ENCODE measurements at regions not wholly inside any gene's neighbourhood (a gene's known extent, or its start where the extent isn't known, plus 50 kb on each side); places are given as distances from the start of the nearest gene placed in this dataset.
"Not testable (repeated sequence)": the region's sequence is repeated elsewhere in the genome, so short reads cannot be mapped to it uniquely, and the experiment has no call there.

DNA sequence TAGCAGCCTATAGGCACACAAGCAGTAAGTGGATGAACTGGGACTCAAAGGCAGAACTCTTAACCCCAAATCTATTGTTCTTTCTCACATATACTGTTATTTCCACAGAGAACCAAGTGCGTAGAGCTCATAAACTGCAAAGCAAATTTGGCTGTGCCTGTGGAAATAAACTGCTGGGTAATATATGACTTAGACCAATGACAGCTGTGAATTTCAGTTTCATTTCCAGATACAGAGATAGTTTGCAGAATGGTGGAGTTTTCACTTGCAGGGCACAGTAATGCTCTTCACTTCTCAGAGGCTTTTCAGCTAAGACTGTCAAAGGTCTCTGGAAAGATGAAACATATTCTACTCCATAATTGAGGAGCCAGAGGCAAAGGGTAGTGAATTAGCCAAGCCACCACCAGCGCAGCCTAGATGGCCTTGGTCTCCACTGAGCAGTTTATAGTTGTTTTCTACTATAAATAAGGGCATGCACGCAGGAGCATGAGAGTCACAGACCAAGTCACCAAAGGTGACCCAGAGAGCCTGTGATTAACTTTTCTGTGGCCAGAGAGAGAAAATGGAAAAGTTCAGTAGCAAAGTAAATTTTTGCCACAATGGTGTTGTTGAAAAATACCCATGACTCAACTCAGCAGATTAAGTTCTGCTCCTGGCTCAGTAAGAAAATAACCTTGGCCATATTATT is 180.7 kb upstream of the GRM7 start:
- H3K27me3 Mint-ChIP-seq = no peaks in the 10 kb centered on the region
- H3K4me3 Mint-ChIP-seq = no peak overlapping the region
- DNase-seq (no peak), ATAC-seq (replicated peaks) (no peak)
- no peak overlapping the region for H3K27ac Mint-ChIP-seq
- no peaks in the 10 kb centered on the region for H3K4me1 Mint-ChIP-seq
- no peaks in the 10 kb centered on the region for H3K36me3 Mint-ChIP-seq
- peaks cover 0 to 2% of the 10 kb centered on the region in 2 donors for H3K9me3 Mint-ChIP-seq

DNA sequence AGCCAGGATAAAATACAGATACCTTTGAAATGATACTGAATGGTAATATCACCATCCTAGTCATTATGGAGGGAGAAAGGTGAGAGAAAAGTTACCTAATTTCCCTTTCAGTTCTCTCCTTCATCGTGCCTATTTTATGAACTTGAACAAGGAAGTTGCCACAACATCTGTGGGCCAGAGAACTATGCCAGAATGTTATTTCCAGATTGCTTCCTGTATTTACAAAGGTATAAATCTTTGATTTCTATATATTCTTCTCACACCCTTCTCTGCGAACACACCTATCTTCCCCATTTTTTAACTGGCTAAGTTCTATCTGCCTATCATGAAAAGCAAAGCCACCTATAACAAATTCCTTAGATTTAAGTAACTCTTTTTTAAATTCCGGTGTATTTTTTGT is 163.6 kb upstream of the GRM7 start:
- Mint-ChIP-seq H3K4me3 (no peak overlapping the region), H3K27me3 (no peaks in the 10 kb centered on the region), H3K4me1 (no peaks in the 10 kb centered on the region), H3K27ac (no peak overlapping the region), H3K9me3 (peaks cover 0 to 1% of the 10 kb centered on the region in 2 donors), H3K36me3 (no peaks in the 10 kb centered on the region)
- DNase-seq (no peak), ATAC-seq (replicated peaks) (no peak)

DNA sequence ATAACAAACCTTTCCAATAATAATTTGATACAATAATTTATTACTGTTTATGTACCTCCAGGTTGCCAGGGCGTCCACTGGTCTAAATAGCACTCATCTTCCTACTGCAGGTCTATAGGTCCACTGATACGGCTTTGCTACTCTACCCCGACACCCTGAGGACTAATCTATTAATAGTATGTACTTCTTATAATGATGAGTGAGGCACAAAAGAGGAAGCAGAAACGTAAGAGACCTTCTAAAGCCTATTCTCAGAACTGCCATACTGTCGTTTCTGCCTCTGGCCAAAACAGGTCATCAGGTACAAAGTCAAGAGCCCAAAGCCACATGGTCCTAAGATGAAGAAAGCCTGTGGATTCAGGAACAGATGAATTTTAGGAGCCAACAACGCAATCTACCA is 163.2 kb upstream of the GRM7 start:
- Mint-ChIP-seq H3K4me3 (no peak overlapping the region), H3K27ac (no peak overlapping the region), H3K4me1 (no peaks in the 10 kb centered on the region), H3K9me3 (peaks cover 0 to 2% of the 10 kb centered on the region in 2 donors), H3K36me3 (no peaks in the 10 kb centered on the region), H3K27me3 (no peaks in the 10 kb centered on the region)
- no peak for DNase-seq
- no peak for ATAC-seq (replicated peaks)

DNA sequence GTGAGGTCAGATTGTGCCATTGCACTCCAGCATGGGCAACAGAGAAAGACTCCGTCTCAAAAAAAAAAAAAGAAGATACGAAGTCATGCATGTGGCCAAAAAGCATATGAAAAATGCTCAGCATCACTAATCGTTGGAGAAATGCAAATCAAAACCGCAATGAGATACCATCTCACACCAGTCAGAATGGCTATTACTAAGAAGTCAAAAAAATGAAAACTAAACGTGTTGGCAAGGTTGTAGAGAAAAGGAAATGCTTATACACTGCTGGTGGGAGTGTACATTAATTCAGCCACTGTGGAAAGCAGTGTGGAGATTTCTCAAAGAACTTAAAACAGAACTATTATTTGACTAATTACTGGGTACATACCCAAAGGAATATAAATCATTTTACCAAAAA is 156.1 kb upstream of the GRM7 start:
- not testable (repeated sequence) for DNase-seq; H3K27ac Mint-ChIP-seq; H3K27me3 Mint-ChIP-seq; H3K36me3 Mint-ChIP-seq; H3K4me1 Mint-ChIP-seq; H3K4me3 Mint-ChIP-seq; ATAC-seq (replicated peaks); H3K9me3 Mint-ChIP-seq

DNA sequence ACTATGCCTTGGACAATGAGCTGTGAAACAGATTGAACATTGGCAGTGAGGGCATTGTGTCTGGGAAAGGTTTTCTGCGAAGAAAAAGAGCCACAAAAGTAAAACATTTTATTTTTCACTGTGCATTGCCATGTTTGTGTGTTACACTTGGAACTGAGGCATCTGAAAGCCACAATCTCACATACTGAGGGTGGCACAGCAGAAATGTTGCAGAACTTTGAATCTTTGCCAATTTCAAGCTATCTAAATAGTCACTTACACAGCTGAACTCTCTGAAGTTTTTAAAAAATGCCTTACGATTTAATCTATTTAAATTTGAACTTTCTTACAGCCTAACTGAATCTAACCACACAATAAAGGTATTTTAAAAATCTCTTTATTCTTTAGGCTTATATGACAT is 154.1 kb upstream of the GRM7 start:
- H3K27me3 Mint-ChIP-seq = no peaks in the 10 kb centered on the region
- no peaks in the 10 kb centered on the region for H3K4me1 Mint-ChIP-seq
- H3K27ac Mint-ChIP-seq = no peak overlapping the region
- no peak overlapping the region for H3K4me3 Mint-ChIP-seq
- no peak for ATAC-seq (replicated peaks)
- no peaks in the 10 kb centered on the region for H3K36me3 Mint-ChIP-seq
- H3K9me3 Mint-ChIP-seq = peaks cover 0 to 6% of the 10 kb centered on the region in 2 donors
- no peak for DNase-seq

DNA sequence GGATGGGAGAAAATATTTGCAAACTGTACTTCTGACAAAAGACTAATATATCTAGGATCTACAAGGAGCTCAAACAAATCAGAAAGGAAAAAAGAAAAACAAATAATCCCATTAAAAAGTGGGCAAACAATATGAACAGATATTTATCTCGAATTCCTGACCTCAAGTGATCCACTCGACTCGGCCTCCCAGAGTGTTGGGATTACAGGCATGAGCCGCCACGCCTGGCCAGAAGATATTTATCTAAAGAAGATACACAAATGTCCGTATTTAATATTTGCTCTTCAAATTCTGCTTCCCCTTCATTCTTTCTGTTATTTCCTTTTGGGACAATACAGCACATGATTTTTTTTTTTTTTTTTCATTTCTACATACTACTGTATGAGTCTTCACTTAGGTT is 151.7 kb upstream of the GRM7 start:
- H3K27ac Mint-ChIP-seq = no peak overlapping the region
- no peaks in the 10 kb centered on the region for H3K27me3 Mint-ChIP-seq
- H3K36me3 Mint-ChIP-seq = no peaks in the 10 kb centered on the region
- H3K4me3 Mint-ChIP-seq = no peak overlapping the region
- H3K9me3 Mint-ChIP-seq = peaks cover 0 to 2% of the 10 kb centered on the region in 2 donors
- DNase-seq (no peak), ATAC-seq (replicated peaks) (no peak)
- H3K4me1 Mint-ChIP-seq = no peaks in the 10 kb centered on the region

DNA sequence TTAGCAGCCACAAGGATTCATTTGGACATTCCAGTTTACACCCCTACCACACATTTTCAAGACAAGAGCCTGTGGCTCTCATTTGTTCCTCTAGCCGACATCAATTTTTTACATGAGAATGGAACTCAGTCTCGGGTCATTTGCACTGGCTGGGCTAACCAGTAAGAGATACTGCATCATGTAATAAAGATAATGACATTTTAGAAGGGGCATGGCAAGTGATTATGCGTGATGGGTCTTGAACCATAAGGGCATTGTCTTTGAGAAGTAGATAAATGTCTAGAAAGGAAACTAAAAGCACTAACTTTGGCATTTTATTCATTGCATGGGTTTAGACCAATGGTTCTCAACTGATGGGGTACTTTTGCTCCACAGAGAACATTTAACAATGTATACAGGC is 146.0 kb upstream of the GRM7 start:
- Mint-ChIP-seq H3K36me3 (no peaks in the 10 kb centered on the region), H3K9me3 (peaks cover 6 to 10% of the 10 kb centered on the region in 2 donors), H3K4me1 (peaks cover 9 to 16% of the 10 kb centered on the region in 2 donors), H3K27ac (no peak overlapping the region), H3K27me3 (no peaks in the 10 kb centered on the region), H3K4me3 (no peak overlapping the region)
- no peak for DNase-seq
- no peak for ATAC-seq (replicated peaks)

DNA sequence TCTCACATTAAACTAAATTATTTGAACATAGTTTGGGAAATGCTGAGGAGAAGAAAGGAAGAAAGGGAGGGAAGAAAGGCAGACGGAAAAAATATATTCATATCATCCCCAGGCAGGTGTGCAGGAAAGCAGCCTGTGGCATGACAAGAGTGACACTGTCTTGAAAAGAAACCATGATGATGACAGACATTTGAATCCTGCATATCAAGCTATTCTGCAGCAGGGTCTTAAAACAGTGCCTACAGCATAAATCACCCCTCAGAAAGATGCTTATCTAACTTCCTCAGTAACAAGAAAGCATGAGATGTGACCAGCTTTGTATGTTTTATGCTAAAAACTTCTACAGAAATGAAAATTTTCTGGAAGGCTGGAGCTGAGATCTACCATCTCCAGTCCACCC is 144.5 kb upstream of the GRM7 start:
- no peaks in the 10 kb centered on the region for H3K27me3 Mint-ChIP-seq
- no peak for ATAC-seq (replicated peaks)

DNA sequence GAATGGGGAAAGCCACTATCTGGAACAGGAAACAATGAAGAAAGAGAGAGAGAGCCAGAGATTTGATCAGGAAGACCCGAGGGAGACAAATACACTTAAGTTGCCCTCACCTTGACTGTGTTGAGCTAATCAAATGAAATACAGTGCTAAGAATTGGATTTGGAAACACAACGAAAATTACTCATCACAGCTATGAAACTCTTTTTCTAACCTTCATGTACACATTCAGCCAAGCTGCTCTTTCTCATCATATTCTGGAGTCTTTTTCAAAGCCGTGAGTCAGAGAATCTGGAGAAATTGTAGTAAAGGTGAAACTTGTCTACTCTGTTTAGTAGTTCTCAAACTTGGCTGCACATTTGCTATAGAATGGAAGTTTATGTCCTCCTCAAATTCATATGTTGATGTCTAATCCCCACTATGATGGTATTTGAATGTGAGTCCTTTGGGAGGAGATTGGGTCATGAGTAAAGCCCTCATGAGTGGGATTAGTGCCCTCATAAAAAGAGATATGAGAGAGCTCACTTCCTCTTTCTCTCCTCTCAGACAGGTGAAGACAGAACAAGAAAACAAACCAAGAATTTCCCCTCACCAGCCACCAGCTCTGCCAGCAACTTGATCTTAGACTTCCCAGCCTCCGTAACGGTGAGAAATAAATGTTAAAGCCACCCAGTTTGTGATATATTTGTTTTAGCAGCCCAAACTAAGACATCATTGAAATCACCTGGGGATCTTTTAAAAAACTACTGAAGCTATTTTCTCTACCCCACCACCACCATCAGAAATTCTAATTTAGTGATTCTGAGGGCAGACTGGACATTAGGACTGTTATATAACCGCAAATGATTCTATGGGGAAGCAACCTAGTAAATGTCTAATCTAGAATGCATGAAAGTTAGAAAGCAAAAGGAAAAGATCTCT is 143.6 kb upstream of the GRM7 start:
- Mint-ChIP-seq H3K4me1 (peaks cover 9 to 16% of the 10 kb centered on the region in 2 donors), H3K9me3 (peaks cover 10 to 12% of the 10 kb centered on the region in 2 donors), H3K4me3 (no peak overlapping the region), H3K36me3 (no peaks in the 10 kb centered on the region), H3K27ac (peak overlapping the region; percentile 11), H3K27me3 (no peaks in the 10 kb centered on the region)
- ATAC-seq (replicated peaks) (peak; percentile 94 to 97), DNase-seq (peak; percentile 25)

More for the DNA sequence above, 144.5 kb upstream of the GRM7 start:
- Mint-ChIP-seq H3K4me1 (peaks cover 9 to 16% of the 10 kb centered on the region in 2 donors), H3K27ac (no peak overlapping the region), H3K36me3 (no peaks in the 10 kb centered on the region), H3K4me3 (no peak overlapping the region), H3K9me3 (peaks cover 6 to 10% of the 10 kb centered on the region in 2 donors)
- DNase-seq = no peak

DNA sequence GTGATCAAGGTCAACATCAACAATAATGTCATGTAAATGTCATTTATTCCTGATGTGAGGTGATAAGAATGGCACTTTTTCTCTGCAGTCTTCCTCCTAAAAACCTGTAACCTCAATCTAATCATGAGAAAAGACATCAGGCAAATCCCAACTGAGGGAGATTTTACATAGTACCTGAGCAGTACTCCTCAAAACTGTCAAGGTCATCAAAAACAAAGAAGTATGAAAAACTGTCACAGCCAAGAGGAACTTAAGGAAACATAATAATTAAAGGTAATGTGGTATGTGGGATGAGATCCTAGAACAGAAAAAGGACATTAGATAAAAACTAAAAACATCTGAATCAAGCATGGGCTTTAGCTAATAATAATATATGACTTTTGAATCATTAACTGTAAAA is 140.9 kb upstream of the GRM7 start:
- ATAC-seq (replicated peaks) = no peak
- peaks cover 10 to 11% of the 10 kb centered on the region in 2 donors for H3K9me3 Mint-ChIP-seq

DNA sequence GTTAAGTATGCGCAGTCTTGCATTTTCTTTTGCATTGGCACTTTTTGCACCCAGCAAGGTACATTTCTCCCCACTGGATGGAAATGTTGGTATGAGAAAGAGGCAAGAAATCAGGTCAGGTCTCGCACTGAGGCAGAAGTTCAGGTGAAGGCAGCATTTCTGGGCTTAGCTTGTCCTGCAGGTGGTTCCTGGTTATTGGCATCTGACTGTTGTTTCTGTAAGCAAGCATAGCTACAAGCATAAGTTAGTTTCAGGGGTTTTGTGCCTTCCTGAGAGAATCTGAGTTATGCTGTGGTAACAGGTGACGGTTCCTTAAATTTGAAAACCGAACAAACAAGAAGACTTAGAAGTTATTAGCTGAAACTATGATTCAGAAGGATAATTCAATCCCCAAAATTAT is 139.4 kb upstream of the GRM7 start:
- H3K4me1 Mint-ChIP-seq = peaks cover 9 to 16% of the 10 kb centered on the region in 2 donors
- no peak overlapping the region for H3K4me3 Mint-ChIP-seq
- ATAC-seq (replicated peaks) = no peak
- H3K27me3 Mint-ChIP-seq = no peaks in the 10 kb centered on the region
- H3K27ac Mint-ChIP-seq = no peak overlapping the region
- no peak for DNase-seq
- H3K9me3 Mint-ChIP-seq = peaks cover 10 to 11% of the 10 kb centered on the region in 2 donors
- no peaks in the 10 kb centered on the region for H3K36me3 Mint-ChIP-seq

More for the DNA sequence above, 140.9 kb upstream of the GRM7 start:
- no peak for DNase-seq
- H3K27ac Mint-ChIP-seq = no peak overlapping the region
- H3K4me1 Mint-ChIP-seq = peaks cover 9 to 16% of the 10 kb centered on the region in 2 donors
- no peaks in the 10 kb centered on the region for H3K36me3 Mint-ChIP-seq
- no peak overlapping the region for H3K4me3 Mint-ChIP-seq
- H3K27me3 Mint-ChIP-seq = no peaks in the 10 kb centered on the region

DNA sequence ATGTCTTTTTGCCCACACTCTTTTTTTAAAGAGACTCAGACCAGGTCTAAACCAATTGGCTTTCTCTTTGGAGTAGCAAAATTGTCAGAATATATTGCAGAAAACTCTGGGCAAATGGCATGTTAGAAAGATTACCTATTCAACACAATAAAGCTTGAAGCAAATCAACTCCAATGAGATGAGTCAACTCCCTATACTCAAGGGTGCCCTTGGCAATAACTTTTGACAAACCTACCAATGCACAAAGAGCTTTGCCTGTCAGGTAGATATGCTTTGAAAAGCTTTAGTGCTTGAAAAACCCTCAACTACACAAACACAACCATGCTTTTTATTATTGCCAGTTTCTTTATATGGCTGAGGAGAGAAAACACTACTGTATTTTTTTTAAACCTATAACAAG is 137.7 kb upstream of the GRM7 start:
- H3K9me3 Mint-ChIP-seq = peaks cover 4 to 9% of the 10 kb centered on the region in 2 donors
- no peak for ATAC-seq (replicated peaks)

DNA sequence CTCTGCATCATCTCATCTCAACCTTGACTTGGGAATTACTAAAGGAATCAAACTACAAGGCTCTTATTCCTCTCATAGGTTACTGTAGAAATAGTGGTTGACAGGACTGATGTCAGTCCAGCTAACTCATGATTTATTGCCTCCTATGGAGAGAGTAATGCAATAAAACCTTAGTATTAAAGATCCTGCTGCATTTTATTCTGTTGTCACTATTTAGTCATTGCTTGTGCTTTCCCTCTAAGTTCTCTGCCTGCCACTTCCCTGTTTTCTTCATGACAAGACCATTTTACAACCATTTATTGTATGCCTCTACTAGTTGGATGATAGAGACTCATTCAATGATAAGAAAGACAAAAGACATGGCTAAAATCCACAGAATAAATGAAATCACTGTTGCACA is 134.1 kb upstream of the GRM7 start:
- no peak for DNase-seq
- H3K4me1 Mint-ChIP-seq = no peaks in the 10 kb centered on the region
- peaks cover 4 to 6% of the 10 kb centered on the region in 2 donors for H3K9me3 Mint-ChIP-seq
- no peaks in the 10 kb centered on the region for H3K27me3 Mint-ChIP-seq
- no peak overlapping the region for H3K27ac Mint-ChIP-seq
- no peaks in the 10 kb centered on the region for H3K36me3 Mint-ChIP-seq
- no peak overlapping the region for H3K4me3 Mint-ChIP-seq
- ATAC-seq (replicated peaks) = no peak

More for the DNA sequence above, 137.7 kb upstream of the GRM7 start:
- H3K4me1 Mint-ChIP-seq = no peaks in the 10 kb centered on the region
- H3K27ac Mint-ChIP-seq = no peak overlapping the region
- no peaks in the 10 kb centered on the region for H3K27me3 Mint-ChIP-seq
- DNase-seq = no peak
- H3K4me3 Mint-ChIP-seq = no peak overlapping the region
- H3K36me3 Mint-ChIP-seq = no peaks in the 10 kb centered on the region

DNA sequence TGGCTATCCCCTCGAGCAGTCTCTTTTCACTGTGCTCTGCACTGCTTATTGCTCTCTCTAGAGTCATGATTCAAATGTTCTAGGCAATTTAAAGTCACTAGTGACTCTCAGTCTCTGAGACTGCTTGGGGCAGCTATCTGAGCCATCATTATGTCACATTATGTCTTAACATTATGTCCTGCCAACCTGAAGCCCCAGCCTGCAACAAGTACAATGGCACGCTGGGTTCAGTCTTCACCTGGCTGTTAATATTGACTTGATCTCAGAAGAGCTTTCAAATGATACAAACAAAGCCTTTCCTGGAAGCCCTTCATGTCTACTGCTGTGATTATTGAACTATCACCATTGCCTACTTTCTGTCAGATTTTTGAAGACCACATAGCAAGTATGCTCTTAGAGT is 128.1 kb upstream of the GRM7 start:
- Mint-ChIP-seq H3K36me3 (no peaks in the 10 kb centered on the region), H3K27me3 (no peaks in the 10 kb centered on the region), H3K9me3 (peaks cover 0 to 2% of the 10 kb centered on the region in 2 donors), H3K4me3 (no peak overlapping the region), H3K27ac (no peak overlapping the region), H3K4me1 (no peaks in the 10 kb centered on the region)
- ATAC-seq (replicated peaks) = no peak
- DNase-seq = no peak

All from stimulated activated naive B cell treated with anti-CD40 and anti-IgM and Interleukin-4, amounts not matched to agents 10 μg/mL and 1 μg/mL and 100 μg/mL, for 72 hours (primary cell).